RPMI8226 (cell line): ENCODE measurements at regions not wholly inside any gene's neighbourhood (a gene's known extent, or its start where the extent isn't known, plus 50 kb on each side); places are given as distances from the start of the nearest gene placed in this dataset.
"Not testable (repeated sequence)": the region's sequence is repeated elsewhere in the genome, so short reads cannot be mapped to it uniquely, and the experiment has no call there.

ENCODE experiments used
- DNase-seq: peaks from one replicate; pipeline ENCODE4 v3.0.0-alpha.2; 2015

DNA sequence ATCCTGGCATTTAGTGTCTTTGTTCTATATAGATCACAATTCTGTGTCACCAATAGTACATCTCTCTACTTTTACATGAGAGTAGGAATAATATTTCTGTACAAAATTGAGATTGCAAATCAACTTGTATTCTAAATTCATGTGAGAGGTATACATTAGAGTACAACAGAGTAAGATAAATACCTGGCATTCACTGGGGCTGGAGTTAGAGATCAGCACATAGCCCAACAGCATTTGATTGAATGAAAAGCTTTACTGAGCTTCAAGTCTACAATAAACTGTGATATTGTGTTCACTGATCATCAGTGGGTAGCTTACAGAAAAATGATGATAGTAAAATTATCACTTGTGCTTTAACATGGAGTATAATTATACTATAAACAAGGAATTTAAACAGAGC is 1114.7 kb downstream of the REEP3 start:
- no peak for DNase-seq

DNA sequence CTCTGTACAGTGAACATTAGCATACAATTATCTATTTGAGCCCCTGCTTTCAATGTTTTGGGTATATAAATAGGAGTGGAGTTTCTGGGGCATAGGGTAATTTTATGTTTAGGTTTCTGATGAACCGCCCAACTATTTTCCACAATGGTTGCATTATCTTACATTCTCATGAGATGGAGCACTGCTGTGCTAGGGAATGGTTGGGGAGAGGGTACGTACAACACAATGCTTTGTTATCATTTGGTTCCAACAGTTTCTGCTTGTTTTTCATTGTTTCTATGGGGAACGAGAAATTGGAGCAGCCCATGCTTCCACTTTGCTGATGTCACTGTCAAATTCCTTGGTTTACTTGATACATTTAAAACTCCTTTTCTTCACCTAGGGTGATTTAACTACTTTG is 1115.3 kb downstream of the REEP3 start:
- DNase-seq, result no peak

DNA sequence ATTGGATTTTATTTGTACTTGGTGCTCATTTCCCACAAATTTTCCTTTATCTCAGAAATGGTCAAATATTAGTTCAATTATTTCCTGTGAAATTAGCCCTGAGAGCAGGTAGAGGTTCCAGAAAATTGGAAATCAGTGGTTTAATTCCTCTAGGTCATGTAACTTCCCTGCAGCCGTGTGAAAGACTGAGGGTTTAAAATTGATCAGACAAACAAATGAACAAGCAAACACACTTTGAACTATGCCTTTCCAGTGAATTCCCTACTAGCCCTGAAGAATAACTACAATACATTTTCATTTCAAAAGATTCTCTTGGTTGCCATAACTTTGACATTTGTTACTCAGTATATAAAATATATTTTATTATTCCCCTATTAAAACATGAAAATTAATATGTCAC is 1116.7 kb downstream of the REEP3 start:
- DNase-seq, result no peak

DNA sequence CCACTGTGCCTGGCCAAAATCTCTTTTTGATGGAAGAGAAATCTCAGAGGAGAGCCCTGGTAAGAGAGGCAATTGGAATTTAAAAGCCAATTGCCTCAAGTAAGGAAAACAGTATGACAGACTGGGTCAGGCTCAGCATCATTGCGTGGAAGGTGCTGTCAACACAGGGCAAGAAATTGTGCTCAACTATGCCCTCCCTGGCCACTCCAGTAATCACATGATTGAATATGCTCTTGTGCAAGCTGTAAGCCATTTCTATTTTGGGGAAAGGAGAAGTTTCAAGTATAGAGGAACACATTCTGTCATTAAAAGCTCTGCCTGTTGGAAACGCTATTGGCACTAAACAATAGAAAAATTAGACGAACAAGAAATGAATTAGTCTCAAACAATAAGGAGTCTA is 1127.7 kb downstream of the REEP3 start:
- DNase-seq, result peak; percentile 38

DNA sequence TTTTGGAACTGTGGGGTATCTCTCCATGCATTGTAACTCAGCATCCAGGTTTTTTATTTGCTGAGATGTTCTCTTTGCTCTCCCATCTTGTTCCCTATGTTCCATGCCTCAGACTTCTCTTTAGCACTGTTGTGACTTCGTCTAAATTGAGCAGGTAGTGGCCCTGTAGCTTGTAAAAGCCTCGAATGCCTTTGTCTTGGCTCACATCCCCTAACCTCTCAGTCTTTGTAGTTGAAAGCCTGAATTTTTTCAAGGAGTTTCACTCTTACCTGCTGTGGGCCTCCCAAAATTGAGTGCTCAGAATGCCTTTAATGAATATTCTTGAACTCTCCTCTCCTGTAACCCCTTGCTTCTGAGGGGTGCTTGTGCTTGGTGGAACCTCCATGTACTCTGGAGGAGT is 1137.3 kb downstream of the REEP3 start:
- no peak for DNase-seq

DNA sequence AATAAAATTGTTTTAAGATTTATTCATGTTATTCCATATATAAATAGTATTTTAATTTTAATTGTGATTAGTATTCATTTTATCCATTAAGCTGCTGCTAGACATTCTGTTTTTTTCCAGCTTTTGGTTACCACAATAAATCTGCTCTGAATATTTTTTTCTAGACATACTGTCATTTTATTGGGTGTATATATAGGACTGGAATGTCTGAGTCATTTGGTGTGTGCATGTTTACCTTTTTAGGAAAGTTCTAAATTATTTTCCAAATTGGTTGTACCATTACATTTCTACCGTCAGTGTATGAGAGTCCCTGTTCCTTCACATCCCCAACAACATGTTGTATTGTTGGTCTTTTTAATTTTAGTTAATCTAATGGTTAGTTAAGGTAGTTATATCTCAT is 1138.1 kb downstream of the REEP3 start:
- DNase-seq, result no peak

DNA sequence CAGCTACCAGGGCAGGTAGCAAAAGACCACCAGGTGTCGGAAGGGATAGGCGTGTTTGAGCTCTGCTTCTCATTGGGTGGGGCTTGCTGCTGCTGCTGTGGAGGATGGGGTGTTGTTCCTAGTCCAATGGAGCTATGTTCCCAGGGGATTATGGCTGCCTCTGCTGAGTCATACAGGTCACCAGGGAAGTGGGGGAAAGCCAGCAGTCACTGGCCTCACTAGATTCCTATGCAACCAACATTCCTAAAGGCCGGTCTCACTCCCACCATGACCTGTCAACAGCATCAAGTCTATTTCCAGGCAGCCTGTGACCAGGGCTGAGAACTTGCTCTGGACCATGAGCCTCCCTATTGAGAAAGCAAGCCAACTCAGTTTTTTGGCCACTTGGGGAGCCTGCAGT is 1160.8 kb downstream of the REEP3 start:
- no peak for DNase-seq

DNA sequence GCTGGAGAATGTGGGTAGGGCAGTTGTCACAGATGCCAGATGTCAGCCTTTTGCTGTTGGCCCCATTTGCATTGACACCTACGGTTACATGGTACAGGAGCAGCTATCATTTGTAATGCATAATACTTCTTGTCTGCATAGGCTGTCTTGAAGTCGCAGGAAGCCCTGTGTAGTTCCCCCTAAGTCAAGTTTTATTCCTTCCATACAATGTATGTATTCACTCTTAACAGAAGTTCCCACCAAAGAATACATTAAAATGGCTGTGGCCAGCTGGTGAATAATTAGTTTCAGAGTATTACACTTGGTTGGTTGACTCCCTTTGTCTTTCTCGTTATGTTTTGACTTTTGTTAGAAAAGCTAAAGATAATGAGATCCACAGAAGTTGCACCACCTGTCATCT is 1169.0 kb downstream of the REEP3 start:
- no peak for DNase-seq

DNA sequence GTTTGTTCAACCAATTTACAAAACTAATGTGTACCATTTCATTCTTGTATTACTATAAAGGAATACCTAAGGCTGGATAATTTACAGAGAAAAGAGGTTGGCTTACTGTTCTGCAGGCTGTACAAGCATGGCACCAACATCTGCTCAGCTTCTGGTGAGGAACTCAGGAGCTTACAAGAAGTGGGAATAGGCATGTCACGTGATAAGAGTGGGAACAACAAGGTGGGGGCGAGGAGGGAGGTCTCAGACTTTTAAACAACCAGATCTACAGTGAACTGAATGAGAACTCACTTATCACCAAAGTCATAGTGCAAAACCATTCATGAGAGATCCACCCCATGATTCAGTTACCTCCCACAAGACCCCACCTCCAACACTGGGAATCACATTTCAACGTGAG is 1178.0 kb downstream of the REEP3 start:
- DNase-seq, result no peak

DNA sequence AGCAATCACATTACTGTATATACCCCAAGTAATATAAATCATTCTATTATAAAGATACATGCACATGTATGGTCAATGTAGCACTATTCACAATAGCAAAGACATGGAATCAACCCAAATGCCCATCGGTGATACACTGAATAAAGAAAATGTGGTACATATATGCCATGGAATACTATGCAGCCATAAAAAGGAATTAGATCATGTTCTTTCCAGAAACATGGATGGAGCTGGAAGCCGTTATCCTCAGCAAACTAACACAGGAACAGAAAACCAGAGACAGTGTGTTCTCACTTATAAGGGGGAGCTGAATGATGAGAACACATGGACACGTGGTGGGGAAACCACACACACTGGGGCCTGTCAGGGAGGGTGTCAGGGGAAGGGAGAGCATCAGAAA is 1180.9 kb downstream of the REEP3 start:
- DNase-seq, result not testable (repeated sequence)

DNA sequence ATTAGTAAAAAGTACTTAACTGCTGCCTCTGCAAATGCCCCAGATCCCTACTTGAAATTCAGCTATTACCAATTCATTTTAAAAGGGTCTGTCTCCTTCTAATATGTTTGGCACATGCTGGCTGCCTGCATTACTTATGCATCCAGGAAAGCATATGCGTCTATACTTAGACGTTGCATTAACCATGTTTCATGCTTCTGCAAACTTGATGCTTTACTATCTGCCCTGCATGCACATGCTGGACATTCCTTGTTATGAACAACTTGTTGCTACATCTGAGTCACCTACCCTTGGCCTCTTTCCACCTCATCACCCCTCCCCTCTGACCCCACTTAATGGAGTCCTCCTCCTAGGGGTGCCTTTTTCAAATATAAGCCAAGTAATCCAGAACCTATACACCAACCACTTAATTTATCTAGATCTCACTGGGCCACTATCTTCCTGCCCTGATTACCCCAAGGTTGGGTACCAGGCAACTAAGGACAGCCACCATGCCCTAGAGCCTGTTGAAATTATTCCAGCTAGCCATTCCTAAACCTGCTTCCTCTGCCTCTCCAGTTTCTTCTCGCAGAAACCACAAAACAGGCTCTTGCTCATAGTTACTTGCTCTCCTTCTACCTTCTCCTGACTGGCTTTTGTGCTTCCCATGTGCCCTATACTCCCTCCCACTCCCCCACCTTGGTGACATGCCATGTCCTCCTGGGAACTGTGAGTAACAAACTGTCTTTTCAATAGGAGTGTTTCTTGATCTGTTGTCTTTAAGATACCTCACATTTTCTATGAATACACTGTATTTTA is 1187.9 kb downstream of the REEP3 start:
- DNase-seq, result no peak

DNA sequence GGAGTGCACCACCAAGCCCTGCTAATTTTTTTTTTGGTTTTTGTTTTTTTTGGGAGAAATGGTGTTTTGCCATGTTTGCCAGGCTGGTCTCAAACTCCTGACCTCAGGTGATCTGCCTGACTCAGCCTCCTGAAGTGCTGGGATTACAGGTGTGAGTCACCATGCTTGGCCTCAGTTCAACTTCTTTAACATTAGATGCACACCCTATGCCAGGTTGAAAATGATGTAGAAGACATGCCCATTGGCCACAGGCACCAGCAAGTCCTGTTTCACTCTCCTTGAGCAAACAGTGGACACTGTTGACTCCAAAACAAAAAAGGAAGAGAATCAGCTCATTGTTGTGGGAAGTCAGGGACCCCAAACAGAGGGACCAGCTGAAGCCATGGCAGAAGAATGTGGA is 1205.3 kb downstream of the REEP3 start:
- no peak for DNase-seq

DNA sequence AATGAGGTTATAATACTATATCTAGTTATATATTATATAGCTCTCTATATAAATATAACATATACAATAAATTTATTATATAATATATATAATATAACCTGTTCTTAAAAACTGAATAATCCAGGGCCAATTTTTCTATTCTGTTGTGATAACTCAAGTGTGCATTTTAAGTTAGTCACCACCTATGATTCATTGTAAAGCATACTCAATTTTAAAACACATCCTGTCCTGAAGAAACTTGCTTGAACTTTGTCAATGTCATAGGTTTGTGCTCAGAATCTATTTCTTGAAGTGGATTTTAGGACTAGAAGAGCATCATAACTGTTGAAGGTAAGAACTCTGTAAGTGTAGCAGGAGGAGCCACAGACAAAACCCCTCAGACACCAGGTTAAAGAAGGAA is 1209.8 kb downstream of the REEP3 start:
- no peak for DNase-seq

DNA sequence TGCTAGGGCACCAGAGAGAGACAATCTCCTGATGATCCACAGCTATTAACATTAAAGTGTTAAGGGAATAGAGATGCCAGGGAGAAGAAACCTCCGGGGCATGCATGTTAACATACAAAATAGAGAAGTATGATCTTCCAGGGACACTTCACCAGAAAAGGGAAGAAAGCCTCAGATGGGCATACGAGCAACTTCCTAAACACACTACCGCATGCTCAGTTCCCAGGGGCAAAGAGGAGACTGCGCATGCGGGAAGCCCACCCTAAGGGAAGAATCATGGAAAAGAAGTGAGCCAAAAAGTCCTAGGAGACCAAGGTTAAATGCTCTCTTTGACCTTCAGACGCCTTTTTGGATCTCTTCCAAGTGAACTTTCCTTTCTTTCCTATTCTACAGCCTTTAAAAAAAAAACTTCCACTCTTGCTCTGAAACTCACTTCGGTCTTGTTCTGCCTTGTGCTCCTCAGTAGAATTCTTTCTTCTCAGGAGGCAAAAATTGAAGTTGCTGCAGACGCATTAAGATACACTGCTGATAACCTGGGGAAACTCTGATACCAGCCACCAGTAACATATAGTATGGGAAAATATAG is 1211.3 kb downstream of the REEP3 start:
- DNase-seq, result no peak

DNA sequence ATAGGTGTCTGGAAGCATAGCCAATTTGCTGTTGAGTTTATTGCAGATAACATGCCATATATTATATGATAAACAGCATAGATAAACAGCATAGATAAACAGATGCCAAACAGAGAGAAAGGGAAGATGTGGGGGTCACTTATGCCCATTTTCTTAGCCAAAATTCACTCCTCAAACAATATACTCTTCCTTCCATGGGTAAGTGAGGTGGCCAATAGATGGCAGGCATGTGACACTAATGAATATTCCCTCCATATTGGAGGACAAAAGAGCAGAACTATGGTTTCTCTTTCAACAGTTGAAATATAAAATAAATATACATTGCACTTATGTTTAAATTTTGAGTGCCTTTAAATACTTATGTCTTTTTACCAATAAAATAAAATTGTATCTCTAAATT is 1212.8 kb downstream of the REEP3 start:
- DNase-seq, result peak; percentile 17

DNA sequence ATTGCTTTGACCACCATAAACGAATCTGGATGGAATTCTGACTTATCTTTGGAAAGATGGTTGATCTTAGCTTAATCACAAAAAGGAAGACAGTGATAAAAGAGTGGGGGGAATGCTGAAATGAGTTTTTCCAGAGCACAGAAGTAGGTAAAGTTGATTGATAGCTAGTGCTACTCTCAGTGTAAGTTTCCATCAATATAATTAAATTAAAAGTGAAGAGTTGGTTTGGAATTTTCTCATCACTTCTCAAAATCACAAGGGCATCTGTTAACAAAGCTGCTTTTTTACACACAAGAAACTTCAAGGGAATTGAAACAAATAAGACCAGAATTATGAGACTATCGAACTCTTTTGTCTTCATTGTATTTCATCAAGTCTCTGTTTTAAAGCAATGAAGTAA is 1217.3 kb downstream of the REEP3 start:
- DNase-seq, result no peak

DNA sequence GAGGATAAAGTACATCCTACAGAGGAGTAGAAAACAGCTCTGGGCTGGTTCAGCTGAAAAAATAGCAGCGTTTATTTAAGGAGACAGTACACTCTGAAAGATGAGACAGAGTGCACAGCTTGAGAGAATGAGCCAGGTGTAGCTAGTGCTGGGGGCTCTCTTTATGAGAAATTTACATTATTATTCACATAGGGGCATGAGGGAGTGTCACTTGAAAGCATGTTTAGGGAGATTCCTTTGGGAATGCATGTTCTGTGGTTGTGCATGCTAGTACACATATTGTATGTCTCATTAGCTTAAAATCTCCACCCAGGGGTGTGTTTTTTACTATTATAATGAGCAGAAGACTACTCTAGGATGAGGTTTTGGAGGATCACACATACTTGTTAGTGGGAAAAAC is 1224.4 kb downstream of the REEP3 start:
- DNase-seq, result no peak

DNA sequence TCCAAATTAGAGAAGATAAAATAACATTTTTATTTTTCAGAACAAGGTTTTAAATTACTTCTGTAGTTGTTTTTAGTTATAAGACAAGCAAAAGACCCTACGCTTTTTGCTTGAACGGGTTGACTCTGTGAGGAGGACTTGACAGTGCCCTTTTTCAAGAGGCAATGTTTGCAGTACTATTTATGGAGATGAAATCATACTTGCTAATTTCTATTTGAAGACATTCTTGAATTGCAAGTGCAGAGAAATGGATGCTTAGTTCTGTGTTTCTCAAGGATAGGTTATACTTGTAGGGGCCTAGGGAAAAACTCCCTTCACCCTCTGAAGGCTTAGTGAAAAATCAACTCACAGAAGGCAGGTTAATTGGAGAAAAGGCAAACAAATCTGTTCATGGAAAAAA is 1229.5 kb downstream of the REEP3 start:
- DNase-seq, result no peak

DNA sequence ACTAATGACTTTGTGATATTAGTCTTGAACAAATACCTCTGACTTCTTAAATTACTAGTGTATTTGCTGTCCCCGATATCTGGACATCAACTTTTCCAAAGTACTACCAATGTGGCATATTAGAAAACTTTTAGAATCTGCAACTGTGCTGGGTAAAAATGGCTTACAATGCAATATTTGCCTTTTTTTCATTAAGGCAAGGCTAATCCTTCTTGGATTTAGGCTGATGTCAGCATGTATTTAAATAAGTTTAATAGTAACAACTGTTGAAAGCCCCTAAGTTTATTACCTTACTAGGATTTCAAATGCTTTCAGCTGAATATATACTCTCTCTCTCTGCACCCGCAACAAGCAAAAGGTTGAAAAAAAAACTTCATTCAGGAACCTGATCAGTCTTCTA is 1232.3 kb downstream of the REEP3 start:
- no peak for DNase-seq

DNA sequence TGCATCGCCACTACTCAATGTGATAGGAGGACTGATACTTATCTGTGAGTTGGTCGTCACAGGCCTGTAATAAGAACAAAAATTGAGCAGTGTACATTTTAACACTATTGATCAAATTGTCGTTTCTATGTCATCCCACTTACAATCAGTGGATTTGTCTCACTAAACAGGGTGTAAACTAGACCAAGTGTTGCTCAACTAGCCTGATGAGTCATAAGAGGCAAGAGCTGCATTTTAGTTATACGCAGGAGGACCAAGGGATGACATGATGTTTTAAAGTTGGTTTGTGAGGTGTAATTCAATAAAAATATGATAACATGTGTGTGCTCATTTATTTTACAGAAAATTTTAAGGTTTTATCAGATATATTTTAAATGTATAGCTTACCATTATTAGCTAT is 1239.2 kb downstream of the REEP3 start:
- no peak for DNase-seq

DNA sequence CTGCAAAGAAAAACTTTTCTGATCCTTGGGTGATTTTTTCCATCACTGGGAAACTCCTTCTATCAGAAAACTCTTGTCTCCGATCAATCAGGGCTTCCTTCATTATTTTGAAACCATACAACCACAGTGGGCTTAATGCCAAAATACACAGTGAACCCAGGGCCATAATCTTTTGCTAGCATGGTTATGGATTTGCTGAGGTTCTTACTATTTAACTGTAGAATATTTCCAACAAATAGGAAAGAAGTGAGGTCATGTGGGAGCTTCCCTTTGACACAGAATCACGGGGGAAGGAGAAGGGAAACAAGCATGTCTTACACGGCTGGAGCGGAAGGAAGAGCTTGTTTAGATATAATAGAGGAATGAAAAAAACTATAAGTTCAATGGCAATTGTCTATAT is 1241.7 kb downstream of the REEP3 start:
- no peak for DNase-seq

DNA sequence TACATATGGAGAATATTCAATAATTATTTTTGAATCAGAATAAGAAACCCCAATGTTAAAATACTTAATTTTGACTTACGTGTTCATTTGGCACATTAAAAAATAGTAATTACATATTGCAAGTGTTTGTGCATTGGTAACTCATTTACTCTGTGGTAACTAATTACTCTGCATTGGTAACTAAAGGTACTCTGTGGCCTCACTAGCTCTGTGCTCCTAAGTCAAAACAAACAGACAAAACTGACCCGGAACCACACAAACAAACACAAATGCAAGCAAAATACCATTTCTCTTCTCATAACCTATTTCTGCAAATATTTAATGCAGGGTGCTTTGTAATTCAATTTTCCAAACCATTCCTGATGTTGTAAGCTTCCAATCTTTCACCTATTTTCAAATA is 1244.3 kb downstream of the REEP3 start:
- no peak for DNase-seq

DNA sequence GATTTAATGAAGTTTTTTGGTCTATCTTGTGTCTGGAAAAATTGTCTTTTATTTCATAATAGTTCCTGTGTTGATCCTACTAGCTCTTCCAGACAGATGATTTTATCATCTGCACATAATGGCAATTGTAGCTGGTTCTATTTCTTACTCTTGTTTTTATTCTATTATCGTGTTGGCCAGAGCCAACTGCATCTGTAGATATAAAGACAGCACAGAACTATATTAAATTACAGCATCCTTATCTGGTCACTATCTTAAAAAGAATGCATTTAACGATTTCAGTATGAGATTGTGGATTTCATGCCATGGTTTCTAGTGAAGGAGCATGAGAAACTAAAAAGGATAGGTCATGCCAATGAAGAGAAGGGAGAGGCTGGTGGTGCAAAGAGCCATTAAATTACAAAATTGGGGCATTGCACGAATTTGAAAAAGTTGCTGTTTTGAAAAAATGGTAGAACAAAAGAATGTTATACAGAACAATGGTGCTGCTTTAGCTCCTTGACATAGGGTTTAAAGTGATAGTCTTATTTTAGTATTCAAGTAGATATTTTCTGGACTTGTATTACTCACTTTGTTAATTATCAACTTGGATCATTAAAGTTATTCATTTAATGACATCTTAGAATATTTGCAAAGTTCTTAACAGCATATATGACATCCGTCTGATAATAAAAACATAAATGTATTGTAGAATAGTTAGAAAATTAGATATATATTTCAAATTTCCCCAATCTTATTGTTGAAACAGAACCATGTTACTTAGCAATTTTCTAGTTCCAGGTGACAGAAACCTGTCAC is 1250.3 kb downstream of the REEP3 start:
- no peak for DNase-seq

DNA sequence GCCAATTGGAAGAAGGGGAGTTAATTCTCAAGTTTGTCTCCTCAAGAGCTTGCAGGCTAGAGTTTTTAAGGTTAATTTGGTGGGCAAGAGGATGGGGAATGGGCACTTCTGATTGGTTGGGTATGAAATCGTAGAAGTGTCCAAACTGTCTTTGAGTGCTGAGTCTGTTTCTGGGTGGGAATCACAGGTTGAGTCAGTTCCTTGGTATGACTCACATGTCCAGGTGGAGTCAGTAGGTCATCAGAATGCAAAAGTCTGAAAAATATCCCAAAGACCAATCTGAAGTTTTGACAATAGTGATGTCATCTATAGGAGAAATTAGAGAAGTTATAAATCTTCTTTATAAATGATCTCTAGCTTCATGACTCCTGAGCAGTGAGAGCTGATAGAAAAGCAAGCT is 1252.2 kb downstream of the REEP3 start:
- no peak for DNase-seq
